HEK293 (cell line): ENCODE measurements at regions not wholly inside any gene's neighbourhood (a gene's known extent, or its start where the extent isn't known, plus 50 kb on each side); places are given as distances from the start of the nearest gene placed in this dataset.

Experiments used
- CTCF ChIA-PET: fragments of 350-600 bp; formaldehyde crosslinking; extraction: SDS; loops from one replicate; lab custom pipeline; 2021; ENCODE audit warnings: antibody characterized with exemption; lab: Yijun Ruan, JAX
- POLR2A ChIA-PET: fragments of 300-600 bp; formaldehyde crosslinking; extraction: SDS; loops from one replicate; lab custom pipeline; 2020; ENCODE audit warnings: antibody characterized with exemption, inconsistent platforms; lab: Yijun Ruan, JAX
- H3K27ac ChIP-seq: fragments of 200-500 bp; sonication (Bioruptor generic); 2 replicates; pipeline ENCODE4 v1.5.1; 2014; ENCODE audit warnings: low read depth, low read length, control low read depth, inconsistent platforms; ENCODE audit errors: extremely low read depth
- H3K36me3 ChIP-seq, 2 experiments: fragments of 200-500 bp in 1 of 2; sonication (Bioruptor generic) in 1 of 2; 1 replicate in 1 of 2; 2 replicates in 1 of 2; pipeline ENCODE4 v1.5.1; 2014 to 2017; ENCODE audit warnings: inconsistent platforms in 2 of 2, low read length in 2 of 2; ENCODE audit not compliant: control insufficient read depth in 2 of 2, insufficient read depth in 1 of 2
- H3K4me1 ChIP-seq: fragments of 200-500 bp; sonication (Bioruptor generic); 2 replicates; pipeline ENCODE4 v1.5.1; 2014; ENCODE audit warnings: mild to moderate bottlenecking, low read length, inconsistent platforms; ENCODE audit not compliant: control insufficient read depth, insufficient read depth
- H3K4me3 ChIP-seq: 2 replicates; pipeline ENCODE4 v1.5.1; 2011; ENCODE audit warnings: low read depth, mild to moderate bottlenecking, control low read depth, low read length, moderate library complexity
- H3K9me3 ChIP-seq: fragments of 200-500 bp; sonication (Bioruptor generic); 2 replicates; pipeline ENCODE4 v1.5.1; 2014; ENCODE audit warnings: low read depth, low read length, inconsistent platforms; ENCODE audit not compliant: control insufficient read depth, insufficient read depth
- GLI2 ChIP-seq: fragments of 450-650 bp; formaldehyde crosslinking; IDR thresholded peaks from 2 replicates; pipeline ENCODE4; 2017; ENCODE audit warnings: missing biosample characterization, missing genetic modification characterization, low read depth, borderline replicate concordance
- HOXC10 ChIP-seq: sonication (generic); formaldehyde crosslinking; IDR thresholded peaks from 2 replicates; pipeline ENCODE4 v1.8.1; 2023; ENCODE audit warnings: mild to moderate bottlenecking, missing genetic modification reagents
- HOXD13 ChIP-seq: sonication (generic); formaldehyde crosslinking; IDR thresholded peaks from 2 replicates; pipeline ENCODE4 v1.8.0; 2022; ENCODE audit warnings: missing genetic modification reagents, borderline replicate concordance
- KLF16 ChIP-seq: fragments of 450-650 bp; formaldehyde crosslinking; IDR thresholded peaks from 2 replicates; pipeline ENCODE4 v1.5.1; 2017; ENCODE audit warnings: missing biosample characterization, missing genetic modification characterization
- OVOL3 ChIP-seq: fragments of 450-650 bp; formaldehyde crosslinking; IDR thresholded peaks from 2 replicates; pipeline ENCODE4 v1.5.1; 2016; ENCODE audit warnings: missing biosample characterization, missing genetic modification characterization
- SALL2 ChIP-seq: fragments of 450-650 bp; formaldehyde crosslinking; IDR thresholded peaks from 2 replicates; pipeline ENCODE4 v1.5.0; 2017; ENCODE audit warnings: missing biosample characterization, mild to moderate bottlenecking, missing genetic modification characterization, borderline replicate concordance
- WT1 ChIP-seq: fragments of 450-650 bp; formaldehyde crosslinking; IDR thresholded peaks from 2 replicates; pipeline ENCODE4 v1.5.1; 2016; ENCODE audit warnings: missing biosample characterization, missing genetic modification characterization
- ZBTB17 ChIP-seq: fragments of 450-650 bp; formaldehyde crosslinking; IDR thresholded peaks from 2 replicates; pipeline ENCODE4 v1.5.1; 2016; ENCODE audit warnings: missing biosample characterization, missing genetic modification characterization
- ZFP41 ChIP-seq: fragments of 450-650 bp; formaldehyde crosslinking; IDR thresholded peaks from 2 replicates; pipeline ENCODE4 v1.5.1; 2016; ENCODE audit warnings: missing biosample characterization, missing genetic modification characterization, borderline replicate concordance
- ZNF10 ChIP-seq: fragments of 450-650 bp; formaldehyde crosslinking; IDR thresholded peaks from 2 replicates; pipeline ENCODE4 v1.5.1; 2017; ENCODE audit warnings: missing biosample characterization, missing genetic modification characterization
- ZNF121 ChIP-seq: fragments of 450-650 bp; formaldehyde crosslinking; IDR thresholded peaks from 2 replicates; pipeline ENCODE4 v1.5.1; 2016; ENCODE audit warnings: missing biosample characterization, missing genetic modification characterization
- ZNF146 ChIP-seq: fragments of 450-650 bp; formaldehyde crosslinking; IDR thresholded peaks from 2 replicates; pipeline ENCODE4 v1.5.1; 2016; ENCODE audit warnings: missing biosample characterization, missing genetic modification characterization
- ZNF155 ChIP-seq: fragments of 450-650 bp; formaldehyde crosslinking; IDR thresholded peaks from 2 replicates; pipeline ENCODE4 v1.5.1; 2016; ENCODE audit warnings: missing biosample characterization, missing genetic modification characterization
- ZNF214 ChIP-seq: fragments of 450-650 bp; formaldehyde crosslinking; IDR thresholded peaks from 2 replicates; pipeline ENCODE4 v1.5.1; 2017; ENCODE audit warnings: missing biosample characterization, mild to moderate bottlenecking, missing genetic modification characterization, borderline replicate concordance
- ZNF274 ChIP-seq, 2 experiments: fragments of 200-500 bp in 1 of 2; fragments of 450-650 bp in 1 of 2; sonication (Bioruptor generic) in 1 of 2; formaldehyde crosslinking in 1 of 2; IDR thresholded peaks; 2 replicates each; pipeline versions ENCODE4 v1.5.1 to v1.6.1; 2014 to 2016; ENCODE audit warnings: borderline replicate concordance in 1 of 2, inconsistent platforms in 1 of 2, low read length in 1 of 2, missing biosample characterization in 1 of 2, missing genetic modification characterization in 1 of 2
- ZNF473 ChIP-seq: fragments of 450-650 bp; formaldehyde crosslinking; IDR thresholded peaks from 2 replicates; pipeline ENCODE4 v1.5.1; 2017; ENCODE audit warnings: missing biosample characterization, missing genetic modification characterization
- ZNF514 ChIP-seq: fragments of 450-650 bp; formaldehyde crosslinking; IDR thresholded peaks from 2 replicates; pipeline ENCODE4 v1.5.1; 2016; ENCODE audit warnings: missing biosample characterization, missing genetic modification characterization
- ZNF621 ChIP-seq: fragments of 450-650 bp; formaldehyde crosslinking; IDR thresholded peaks from 2 replicates; pipeline ENCODE4 v1.5.1; 2017; ENCODE audit warnings: missing biosample characterization, missing genetic modification characterization
- ZNF623 ChIP-seq: fragments of 450-650 bp; formaldehyde crosslinking; IDR thresholded peaks from 2 replicates; pipeline ENCODE4 v1.5.1; 2016; ENCODE audit warnings: missing biosample characterization, missing genetic modification characterization
- ZNF624 ChIP-seq: fragments of 450-650 bp; formaldehyde crosslinking; IDR thresholded peaks from 2 replicates; pipeline ENCODE4 v1.5.1; 2017; ENCODE audit warnings: missing biosample characterization, missing genetic modification characterization
- ZNF664 ChIP-seq: fragments of 450-650 bp; formaldehyde crosslinking; IDR thresholded peaks from 2 replicates; pipeline ENCODE4 v1.5.1; 2016; ENCODE audit warnings: missing biosample characterization, missing genetic modification characterization
- ZNF76 ChIP-seq: fragments of 450-650 bp; formaldehyde crosslinking; IDR thresholded peaks from 2 replicates; pipeline ENCODE4; 2016; ENCODE audit warnings: low read depth, missing biosample characterization, missing genetic modification characterization, borderline replicate concordance
- ZNF785 ChIP-seq: fragments of 450-650 bp; formaldehyde crosslinking; IDR thresholded peaks from 2 replicates; pipeline ENCODE4 v1.5.1; 2016; ENCODE audit warnings: missing biosample characterization, missing genetic modification characterization
- TF ChIP-seq, protein P1 (sequence below): fragments of 450-650 bp; formaldehyde crosslinking; IDR thresholded peaks from 2 replicates; pipeline ENCODE4 v1.5.1; 2016; ENCODE audit warnings: missing biosample characterization, missing genetic modification characterization
- TF ChIP-seq, protein P2 (sequence below): fragments of 450-650 bp; formaldehyde crosslinking; IDR thresholded peaks from 2 replicates; pipeline ENCODE4 v1.5.1; 2016; ENCODE audit warnings: missing biosample characterization, missing genetic modification characterization
- TF ChIP-seq, protein P3 (sequence below): fragments of 450-650 bp; formaldehyde crosslinking; IDR thresholded peaks from 2 replicates; pipeline ENCODE4 v1.5.1; 2016; ENCODE audit warnings: missing biosample characterization, missing genetic modification characterization
- TF ChIP-seq, protein P4 (sequence below): fragments of 450-650 bp; formaldehyde crosslinking; IDR thresholded peaks from 2 replicates; pipeline ENCODE4 v1.5.1; 2016; ENCODE audit warnings: missing biosample characterization, missing genetic modification characterization
- TF ChIP-seq, protein P5 (sequence below): fragments of 450-650 bp; formaldehyde crosslinking; IDR thresholded peaks from 2 replicates; pipeline ENCODE4 v1.5.1; 2016; ENCODE audit warnings: missing biosample characterization, missing genetic modification characterization, low read depth

DNA sequence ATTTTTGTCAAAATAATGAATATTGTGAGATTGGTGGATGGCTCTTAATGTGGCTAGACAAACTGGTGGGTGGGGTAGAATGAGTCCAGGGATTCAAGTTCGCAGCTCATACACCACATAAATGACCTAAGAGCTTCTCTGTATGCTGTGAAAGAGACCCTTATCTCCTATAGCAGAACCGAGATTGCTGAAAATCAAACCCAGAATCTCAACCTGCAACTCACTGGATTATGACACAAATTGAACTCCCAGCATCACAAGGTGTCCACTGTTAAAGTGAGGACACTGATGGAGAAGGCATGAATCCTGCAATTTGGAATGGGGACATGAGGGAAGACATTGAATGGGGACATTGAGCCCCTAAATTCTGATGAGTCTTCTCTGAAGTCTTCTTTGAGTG, 51.3 kb upstream of the CNKSR3 start:
- H3K4me1 ChIP-seq = no peaks in the 10 kb centered on the region
- no peaks in the 10 kb centered on the region for H3K36me3 ChIP-seq
- H3K4me3 ChIP-seq = no peak overlapping the region
- H3K27ac ChIP-seq = no peak overlapping the region
- POLR2A ChIA-PET = no interaction called here
- H3K9me3 ChIP-seq = no peaks in the 10 kb centered on the region
- CTCF ChIA-PET = no interaction called here
- no peak for TF ChIP-seq HOXD13 (CRISPR knock-in tag)
- TF ChIP-seq OVOL3 = no peak
- TF ChIP-seq ZNF274 (IDR thresholded peaks at IDR 0.05; ENCODE audit: low read length) = no peak
- TF ChIP-seq ZNF274 (tag by site-specific recombination; IDR thresholded peaks at IDR 0.05; ENCODE audit: borderline replicate concordance) = no peak
- no peak for TF ChIP-seq KLF16 (tag by site-specific recombination)
- TF ChIP-seq, protein P1, sequence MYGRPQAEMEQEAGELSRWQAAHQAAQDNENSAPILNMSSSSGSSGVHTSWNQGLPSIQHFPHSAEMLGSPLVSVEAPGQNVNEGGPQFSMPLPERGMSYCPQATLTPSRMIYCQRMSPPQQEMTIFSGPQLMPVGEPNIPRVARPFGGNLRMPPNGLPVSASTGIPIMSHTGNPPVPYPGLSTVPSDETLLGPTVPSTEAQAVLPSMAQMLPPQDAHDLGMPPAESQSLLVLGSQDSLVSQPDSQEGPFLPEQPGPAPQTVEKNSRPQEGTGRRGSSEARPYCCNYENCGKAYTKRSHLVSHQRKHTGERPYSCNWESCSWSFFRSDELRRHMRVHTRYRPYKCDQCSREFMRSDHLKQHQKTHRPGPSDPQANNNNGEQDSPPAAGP = no peak
- no peak for TF ChIP-seq ZNF785
- TF ChIP-seq, protein P2, sequence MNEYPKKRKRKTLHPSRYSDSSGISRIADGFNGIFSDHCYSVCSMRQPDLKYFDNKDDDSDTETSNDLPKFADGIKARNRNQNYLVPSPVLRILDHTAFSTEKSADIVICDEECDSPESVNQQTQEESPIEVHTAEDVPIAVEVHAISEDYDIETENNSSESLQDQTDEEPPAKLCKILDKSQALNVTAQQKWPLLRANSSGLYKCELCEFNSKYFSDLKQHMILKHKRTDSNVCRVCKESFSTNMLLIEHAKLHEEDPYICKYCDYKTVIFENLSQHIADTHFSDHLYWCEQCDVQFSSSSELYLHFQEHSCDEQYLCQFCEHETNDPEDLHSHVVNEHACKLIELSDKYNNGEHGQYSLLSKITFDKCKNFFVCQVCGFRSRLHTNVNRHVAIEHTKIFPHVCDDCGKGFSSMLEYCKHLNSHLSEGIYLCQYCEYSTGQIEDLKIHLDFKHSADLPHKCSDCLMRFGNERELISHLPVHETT = no peak
- TF ChIP-seq ZNF10 (tag by site-specific recombination) = no peak
- no peak for TF ChIP-seq HOXC10 (CRISPR knock-in tag)
- TF ChIP-seq, protein P3, sequence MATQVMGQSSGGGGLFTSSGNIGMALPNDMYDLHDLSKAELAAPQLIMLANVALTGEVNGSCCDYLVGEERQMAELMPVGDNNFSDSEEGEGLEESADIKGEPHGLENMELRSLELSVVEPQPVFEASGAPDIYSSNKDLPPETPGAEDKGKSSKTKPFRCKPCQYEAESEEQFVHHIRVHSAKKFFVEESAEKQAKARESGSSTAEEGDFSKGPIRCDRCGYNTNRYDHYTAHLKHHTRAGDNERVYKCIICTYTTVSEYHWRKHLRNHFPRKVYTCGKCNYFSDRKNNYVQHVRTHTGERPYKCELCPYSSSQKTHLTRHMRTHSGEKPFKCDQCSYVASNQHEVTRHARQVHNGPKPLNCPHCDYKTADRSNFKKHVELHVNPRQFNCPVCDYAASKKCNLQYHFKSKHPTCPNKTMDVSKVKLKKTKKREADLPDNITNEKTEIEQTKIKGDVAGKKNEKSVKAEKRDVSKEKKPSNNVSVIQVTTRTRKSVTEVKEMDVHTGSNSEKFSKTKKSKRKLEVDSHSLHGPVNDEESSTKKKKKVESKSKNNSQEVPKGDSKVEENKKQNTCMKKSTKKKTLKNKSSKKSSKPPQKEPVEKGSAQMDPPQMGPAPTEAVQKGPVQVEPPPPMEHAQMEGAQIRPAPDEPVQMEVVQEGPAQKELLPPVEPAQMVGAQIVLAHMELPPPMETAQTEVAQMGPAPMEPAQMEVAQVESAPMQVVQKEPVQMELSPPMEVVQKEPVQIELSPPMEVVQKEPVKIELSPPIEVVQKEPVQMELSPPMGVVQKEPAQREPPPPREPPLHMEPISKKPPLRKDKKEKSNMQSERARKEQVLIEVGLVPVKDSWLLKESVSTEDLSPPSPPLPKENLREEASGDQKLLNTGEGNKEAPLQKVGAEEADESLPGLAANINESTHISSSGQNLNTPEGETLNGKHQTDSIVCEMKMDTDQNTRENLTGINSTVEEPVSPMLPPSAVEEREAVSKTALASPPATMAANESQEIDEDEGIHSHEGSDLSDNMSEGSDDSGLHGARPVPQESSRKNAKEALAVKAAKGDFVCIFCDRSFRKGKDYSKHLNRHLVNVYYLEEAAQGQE (tag by site-specific recombination) = no peak
- no peak for TF ChIP-seq ZNF155 (tag by site-specific recombination)
- TF ChIP-seq ZBTB17 = no peak
- TF ChIP-seq WT1 (tag by site-specific recombination) = no peak
- TF ChIP-seq ZNF76 (tag by site-specific recombination) = no peak
- no peak for TF ChIP-seq GLI2 (tag by site-specific recombination)
- TF ChIP-seq SALL2 = no peak
- TF ChIP-seq ZNF664 (tag by site-specific recombination) = no peak
- TF ChIP-seq, protein P4, sequence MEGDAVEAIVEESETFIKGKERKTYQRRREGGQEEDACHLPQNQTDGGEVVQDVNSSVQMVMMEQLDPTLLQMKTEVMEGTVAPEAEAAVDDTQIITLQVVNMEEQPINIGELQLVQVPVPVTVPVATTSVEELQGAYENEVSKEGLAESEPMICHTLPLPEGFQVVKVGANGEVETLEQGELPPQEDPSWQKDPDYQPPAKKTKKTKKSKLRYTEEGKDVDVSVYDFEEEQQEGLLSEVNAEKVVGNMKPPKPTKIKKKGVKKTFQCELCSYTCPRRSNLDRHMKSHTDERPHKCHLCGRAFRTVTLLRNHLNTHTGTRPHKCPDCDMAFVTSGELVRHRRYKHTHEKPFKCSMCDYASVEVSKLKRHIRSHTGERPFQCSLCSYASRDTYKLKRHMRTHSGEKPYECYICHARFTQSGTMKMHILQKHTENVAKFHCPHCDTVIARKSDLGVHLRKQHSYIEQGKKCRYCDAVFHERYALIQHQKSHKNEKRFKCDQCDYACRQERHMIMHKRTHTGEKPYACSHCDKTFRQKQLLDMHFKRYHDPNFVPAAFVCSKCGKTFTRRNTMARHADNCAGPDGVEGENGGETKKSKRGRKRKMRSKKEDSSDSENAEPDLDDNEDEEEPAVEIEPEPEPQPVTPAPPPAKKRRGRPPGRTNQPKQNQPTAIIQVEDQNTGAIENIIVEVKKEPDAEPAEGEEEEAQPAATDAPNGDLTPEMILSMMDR (tag by site-specific recombination) = no peak

DNA sequence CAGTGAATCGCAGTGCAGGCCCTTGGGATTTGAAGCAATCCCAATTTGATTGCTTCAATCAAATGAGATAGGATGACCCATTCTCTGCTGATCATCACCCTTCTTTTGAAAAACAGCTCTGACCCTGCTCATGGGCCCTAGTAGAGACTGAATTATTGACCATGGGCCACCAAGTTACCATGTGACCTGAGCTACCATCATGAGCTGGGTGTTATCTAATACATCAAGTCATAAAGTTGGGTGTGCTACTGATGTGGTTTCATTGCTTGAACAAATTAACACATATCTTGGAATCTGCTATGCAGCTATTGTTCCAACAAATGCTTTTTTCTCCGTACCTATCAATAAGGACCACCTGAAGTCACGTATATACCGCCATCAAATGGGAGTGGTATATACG, 54.8 kb upstream of the CNKSR3 start:
- H3K36me3 ChIP-seq = no peaks in the 10 kb centered on the region
- CTCF ChIA-PET = no interaction called here
- no peak overlapping the region for H3K4me3 ChIP-seq
- H3K4me1 ChIP-seq = peaks cover 6% of the 10 kb centered on the region; the same call in 1 of the 2 replicates
- H3K9me3 ChIP-seq = no peaks in the 10 kb centered on the region
- POLR2A ChIA-PET = no interaction called here
- no peak overlapping the region for H3K27ac ChIP-seq
- TF ChIP-seq ZNF146 (tag by site-specific recombination) (no peak), ZNF624 (tag by site-specific recombination) (no peak), ZNF623 (tag by site-specific recombination) (no peak), ZNF473 (no peak), OVOL3 (no peak), ZNF214 (tag by site-specific recombination) (no peak), ZNF514 (tag by site-specific recombination) (no peak), ZNF621 (no peak), ZFP41 (tag by site-specific recombination) (no peak), ZNF121 (tag by site-specific recombination) (no peak)
- TF ChIP-seq, protein P5, sequence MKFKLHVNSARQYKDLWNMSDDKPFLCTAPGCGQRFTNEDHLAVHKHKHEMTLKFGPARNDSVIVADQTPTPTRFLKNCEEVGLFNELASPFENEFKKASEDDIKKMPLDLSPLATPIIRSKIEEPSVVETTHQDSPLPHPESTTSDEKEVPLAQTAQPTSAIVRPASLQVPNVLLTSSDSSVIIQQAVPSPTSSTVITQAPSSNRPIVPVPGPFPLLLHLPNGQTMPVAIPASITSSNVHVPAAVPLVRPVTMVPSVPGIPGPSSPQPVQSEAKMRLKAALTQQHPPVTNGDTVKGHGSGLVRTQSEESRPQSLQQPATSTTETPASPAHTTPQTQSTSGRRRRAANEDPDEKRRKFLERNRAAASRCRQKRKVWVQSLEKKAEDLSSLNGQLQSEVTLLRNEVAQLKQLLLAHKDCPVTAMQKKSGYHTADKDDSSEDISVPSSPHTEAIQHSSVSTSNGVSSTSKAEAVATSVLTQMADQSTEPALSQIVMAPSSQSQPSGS (tag by site-specific recombination) = no peak
